Prostate gland (tissue), 2 donors: ENCODE measurements at regions not wholly inside any gene's neighbourhood (a gene's known extent, or its start where the extent isn't known, plus 50 kb on each side); places are given as distances from the start of the nearest gene placed in this dataset. TPM values are rescaled to one million over a fixed set of nuclear protein-coding genes. Genes with fewer than 3 reads are reported as not detected.

Source experiments
- DNase-seq: peaks from one replicate; pipeline ENCODE4 v3.0.0-alpha.2; 2019; ENCODE audit warnings: low spot score
- H3K27ac ChIP-seq, 2 donors: fragments of 200-600 bp; sonication (generic); 2 replicates each; pipeline ENCODE4 v1.5.1; 2017 to 2019
- H3K27me3 ChIP-seq: fragments of 200-600 bp; sonication (generic); replicated peaks from 2 replicates; pipeline ENCODE4 v1.5.1; 2019; ENCODE audit not compliant: insufficient read depth
- H3K36me3 ChIP-seq, 2 donors: fragments of 200-600 bp; sonication (generic); 1 replicate in 1 of 2; 2 replicates in 1 of 2; pipeline versions ENCODE4 v1.5.1 to v1.8.1; 2017 to 2019
- H3K4me1 ChIP-seq: fragments of 200-600 bp; sonication (generic); replicated peaks from 2 replicates; pipeline ENCODE4 v1.5.1; 2019
- H3K4me3 ChIP-seq, 2 donors: fragments of 200-600 bp; sonication (generic); 2 replicates each; pipeline ENCODE4 v1.5.1; 2017 to 2019
- H3K9me3 ChIP-seq: fragments of 200-600 bp; sonication (generic); 2 replicates; pipeline ENCODE4 v1.5.1; 2017
- CTCF ChIP-seq, 4 experiments: fragments of 200-600 bp in 2 of 4; fragments of 450-650 bp in 2 of 4; sonication (generic) in 2 of 4; IDR thresholded peaks; 1 replicate in 3 of 4; 2 replicates in 1 of 4; pipeline ENCODE4 v1.5.1; 2016 to 2019; ENCODE audit warnings: antibody characterized with exemption in 4 of 4, mild to moderate bottlenecking in 2 of 4, moderate library complexity in 2 of 4
- POLR2A ChIP-seq: fragments of 450-650 bp; IDR thresholded peaks from one replicate; pipeline ENCODE4 v1.6.1; 2016; ENCODE audit warnings: antibody characterized with exemption, mild to moderate bottlenecking
- POLR2AphosphoS5 ChIP-seq: sonication (generic); formaldehyde crosslinking; IDR thresholded peaks from one replicate; pipeline ENCODE4 v1.6.1; 2017; ENCODE audit warnings: antibody characterized with exemption
- WGBS: methylation state at CpG from one replicate; pipeline ENCODE4 v1.1.5; 2018; 5-methylcytosine and 5-hydroxymethylcytosine counted together
- intact Hi-C: fragments of 100-400 bp; cut with DNase I; formaldehyde crosslinking; loops from one replicate; pipeline ENCODE4 v1.14.2; 2022
- microRNA-seq: library from miRNA; unstranded; fragments of <30 nt; microRNA quantifications from one replicate; pipeline ENCODE4, GENCODE V29; 2016
- small RNA-seq, 2 donors: library from RNA; depleted of rRNA; stranded (forward); fragments of <200 nt; gene quantifications; one replicate each; pipeline ENCODE3, GENCODE V24; 2016

GRCh38 chr2:6793913-6794312 is 71.8 kb downstream of the CMPK2 start:
- H3K27me3 ChIP-seq = no peaks in the 10 kb centered on the region
- intact Hi-C loops = no loop called here
- H3K9me3 ChIP-seq = no peaks in the 10 kb centered on the region
- TF ChIP-seq POLR2A (no peak), CTCF (IDR thresholded peaks at IDR 0.05) (no peak), POLR2AphosphoS5 (no peak)
- no peak overlapping the region for H3K4me3 ChIP-seq
- 44% methylated on average over 6 of the region's 6 CpGs for WGBS
- DNase-seq = no peak
- H3K27ac ChIP-seq = no peak overlapping the region
- no peaks in the 10 kb centered on the region for H3K4me1 ChIP-seq
- no peaks in the 10 kb centered on the region for H3K36me3 ChIP-seq

- no peaks in the 10 kb centered on the region for H3K9me3 ChIP-seq
- H3K36me3 ChIP-seq = no peaks in the 10 kb centered on the region
- H3K4me1 ChIP-seq = no peaks in the 10 kb centered on the region
- H3K4me3 ChIP-seq = no peak overlapping the region
- intact Hi-C loops = no loop called here
- no peaks in the 10 kb centered on the region for H3K27me3 ChIP-seq
- TF ChIP-seq CTCF (IDR thresholded peaks at IDR 0.05) (no peak), POLR2A (no peak), POLR2AphosphoS5 (no peak)
- no peak for DNase-seq
- no peak overlapping the region for H3K27ac ChIP-seq
- WGBS = 91% methylated on average over 8 of the region's 8 CpGs
Observed at GRCh38 chr2:6794448-6794847, 71.3 kb downstream of the CMPK2 start.

Small RNA genes in the stretch of these regions (microRNA-seq; reads per million reads assigned to microRNA genes)
- gene MIR7158 (not detected), gene MIR7515 (not detected)

Small RNA genes in the stretch of these regions (small RNA-seq; reads per million reads assigned to genes)
- 0 reads per million in 2 donors for gene MIR7158
